HG03354 (cell line): ENCODE measurements at regions not wholly inside any gene's neighbourhood (a gene's known extent, or its start where the extent isn't known, plus 50 kb on each side); places are given as distances from the start of the nearest gene placed in this dataset.
"Not testable (repeated sequence)": the region's sequence is repeated elsewhere in the genome, so short reads cannot be mapped to it uniquely, and the experiment has no call there.

Experiments used
- ATAC-seq: cut with Tn5 transposase; IDR thresholded peaks from one replicate; pipeline ENCODE4 v1.9.1; 2021; ENCODE audit warnings: mild to moderate bottlenecking; ENCODE audit not compliant: unreplicated experiment, poor library complexity, severe bottlenecking

- ATAC-seq = no peak
Observed at GRCh38 chr18:73007915-73008308, 140.1 kb upstream of the NETO1 start.

GRCh38 chr18:73007195-73007914 lies 139.6 kb upstream of the NETO1 start:
- ATAC-seq = no peak

GRCh38 chr18:73006331-73006730 lies 138.5 kb upstream of the NETO1 start:
- ATAC-seq = no peak

- no peak for ATAC-seq
Observed at GRCh38 chr18:73004260-73004659, 136.5 kb upstream of the NETO1 start.

- no peak for ATAC-seq
Observed at GRCh38 chr18:72999971-73000607, 132.3 kb upstream of the NETO1 start.

GRCh38 chr18:72995558-72995957 lies 127.8 kb upstream of the NETO1 start:
- no peak for ATAC-seq

GRCh38 chr18:72993250-72993649 lies 125.5 kb upstream of the NETO1 start:
- no peak for ATAC-seq

- no peak for ATAC-seq
Observed at GRCh38 chr18:72991379-72991778, 123.6 kb upstream of the NETO1 start.

GRCh38 chr18:72987570-72987969 lies 119.8 kb upstream of the NETO1 start:
- ATAC-seq = not testable (repeated sequence)

- peak; percentile 63 for ATAC-seq
Observed at GRCh38 chr18:72986103-72986502, 118.3 kb upstream of the NETO1 start.

GRCh38 chr18:72985686-72986085 lies 117.9 kb upstream of the NETO1 start:
- peak; percentile 78 for ATAC-seq

GRCh38 chr18:72984290-72984689 lies 116.5 kb upstream of the NETO1 start:
- no peak for ATAC-seq

- no peak for ATAC-seq
Observed at GRCh38 chr18:72973841-72974240, 106.1 kb upstream of the NETO1 start.

GRCh38 chr18:72965616-72966015 lies 97.8 kb upstream of the NETO1 start:
- ATAC-seq = no peak

- not testable (repeated sequence) for ATAC-seq
Observed at GRCh38 chr18:72958195-72958594, 90.4 kb upstream of the NETO1 start.

- ATAC-seq = no peak
Observed at GRCh38 chr18:72948439-72948838, 80.7 kb upstream of the NETO1 start.

GRCh38 chr18:72942766-72943165 lies 75.0 kb upstream of the NETO1 start:
- no peak for ATAC-seq

- no peak for ATAC-seq
Observed at GRCh38 chr18:72940986-72941385, 73.2 kb upstream of the NETO1 start.

GRCh38 chr18:72940509-72940908 lies 72.7 kb upstream of the NETO1 start:
- no peak for ATAC-seq

GRCh38 chr18:72935744-72936143 lies 68.0 kb upstream of the NETO1 start:
- ATAC-seq = no peak

GRCh38 chr18:72922895-72923294 lies 55.1 kb upstream of the NETO1 start:
- no peak for ATAC-seq
